Activated T-cell treated with anti-CD3 and anti-CD28 coated beads, Interleukin-2, amount 50 U/mL, for 72 hours (primary cell): ENCODE measurements at regions not wholly inside any gene's neighbourhood (a gene's known extent, or its start where the extent isn't known, plus 50 kb on each side); places are given as distances from the start of the nearest gene placed in this dataset.

Experiments
- ATAC-seq, 2 donors: fragments of 150-1000 bp; cut with Tn5 transposase; replicated peaks in 1 of 2; 2 replicates each; pipeline ENCODE4 v1.10.0; 2021; ENCODE audit warnings: moderate library complexity in 2 of 2, mild to moderate bottlenecking in 1 of 2
- DNase-seq, 2 donors: peaks; one replicate each; pipeline ENCODE4 v3.0.0; 2021 to 2022; ENCODE audit warnings: mixed read lengths in 1 of 2
- H3K27ac Mint-ChIP-seq: one replicate; pipeline ENCODE4 v1.8.0; 2022; ENCODE audit warnings: mild to moderate bottlenecking, moderate library complexity, mixed read lengths
- H3K27me3 Mint-ChIP-seq: one replicate; pipeline ENCODE4 v1.8.0; 2022; ENCODE audit warnings: low read depth, mixed read lengths
- H3K36me3 Mint-ChIP-seq, 2 donors: one replicate each; pipeline ENCODE4 v1.8.0; 2022; ENCODE audit warnings: mixed read lengths in 2 of 2, mild to moderate bottlenecking in 1 of 2; ENCODE audit not compliant: insufficient read depth in 2 of 2
- H3K4me1 Mint-ChIP-seq: one replicate; pipeline ENCODE4 v1.8.0; 2022; ENCODE audit warnings: low read depth, mixed read lengths
- H3K4me3 Mint-ChIP-seq, 2 donors: one replicate each; pipeline ENCODE4 v1.8.0; 2022; ENCODE audit warnings: mild to moderate bottlenecking in 2 of 2, mixed read lengths in 2 of 2, moderate library complexity in 2 of 2
- H3K9me3 Mint-ChIP-seq, 2 donors: one replicate each; pipeline ENCODE4 v1.8.0; 2022; ENCODE audit warnings: mixed read lengths in 2 of 2

- H3K4me3 Mint-ChIP-seq, result no peak overlapping the region
- no peaks in the 10 kb centered on the region for H3K27me3 Mint-ChIP-seq
- DNase-seq (no peak), ATAC-seq (no peak)
- no peaks in the 10 kb centered on the region for H3K4me1 Mint-ChIP-seq
- no peak overlapping the region for H3K27ac Mint-ChIP-seq
- H3K9me3 Mint-ChIP-seq, result no peaks in the 10 kb centered on the region
- no peaks in the 10 kb centered on the region for H3K36me3 Mint-ChIP-seq
Observed at GRCh38 chr1:82646336-82646735, 845.6 kb downstream of the ADGRL2 start.

- no peak for DNase-seq
- H3K9me3 Mint-ChIP-seq, result no peaks in the 10 kb centered on the region
- no peak for ATAC-seq
- H3K4me1 Mint-ChIP-seq, result no peaks in the 10 kb centered on the region
- H3K27me3 Mint-ChIP-seq, result no peaks in the 10 kb centered on the region
- H3K27ac Mint-ChIP-seq, result no peak overlapping the region
- no peaks in the 10 kb centered on the region for H3K36me3 Mint-ChIP-seq
- no peak overlapping the region for H3K4me3 Mint-ChIP-seq
Observed at GRCh38 chr1:82644186-82644915, 843.6 kb downstream of the ADGRL2 start.

GRCh38 chr1:82640352-82640751 lies 839.6 kb downstream of the ADGRL2 start:
- Mint-ChIP-seq H3K36me3 (no peaks in the 10 kb centered on the region), H3K27me3 (no peaks in the 10 kb centered on the region), H3K9me3 (no peaks in the 10 kb centered on the region), H3K27ac (no peak overlapping the region), H3K4me1 (no peaks in the 10 kb centered on the region), H3K4me3 (no peak overlapping the region)
- DNase-seq (no peak), ATAC-seq (no peak)

GRCh38 chr1:82634266-82634665 lies 833.5 kb downstream of the ADGRL2 start:
- no peak for DNase-seq
- ATAC-seq, result no peak
- Mint-ChIP-seq H3K36me3 (no peaks in the 10 kb centered on the region), H3K27ac (no peak overlapping the region), H3K4me3 (no peak overlapping the region), H3K9me3 (peaks cover 0 to 1% of the 10 kb centered on the region in 2 donors), H3K27me3 (no peaks in the 10 kb centered on the region), H3K4me1 (no peaks in the 10 kb centered on the region)

- H3K4me3 Mint-ChIP-seq, result no peak overlapping the region
- no peaks in the 10 kb centered on the region for H3K4me1 Mint-ChIP-seq
- H3K9me3 Mint-ChIP-seq, result peaks cover 0 to 1% of the 10 kb centered on the region in 2 donors
- ATAC-seq (no peak), DNase-seq (no peak)
- H3K27me3 Mint-ChIP-seq, result no peaks in the 10 kb centered on the region
- H3K27ac Mint-ChIP-seq, result no peak overlapping the region
- no peaks in the 10 kb centered on the region for H3K36me3 Mint-ChIP-seq
Observed at GRCh38 chr1:82632155-82632554, 831.4 kb downstream of the ADGRL2 start.

GRCh38 chr1:82628887-82629286 lies 828.2 kb downstream of the ADGRL2 start:
- ATAC-seq (no peak), DNase-seq (no peak)
- Mint-ChIP-seq H3K36me3 (no peaks in the 10 kb centered on the region), H3K4me1 (no peaks in the 10 kb centered on the region), H3K9me3 (peaks cover 3 to 6% of the 10 kb centered on the region in 2 donors), H3K4me3 (no peak overlapping the region), H3K27ac (no peak overlapping the region), H3K27me3 (no peaks in the 10 kb centered on the region)

- no peak for DNase-seq
- no peak overlapping the region for H3K27ac Mint-ChIP-seq
- no peak for ATAC-seq
- H3K27me3 Mint-ChIP-seq, result no peaks in the 10 kb centered on the region
- H3K36me3 Mint-ChIP-seq, result no peaks in the 10 kb centered on the region
- H3K4me1 Mint-ChIP-seq, result no peaks in the 10 kb centered on the region
- H3K4me3 Mint-ChIP-seq, result no peak overlapping the region
- peaks cover 3 to 7% of the 10 kb centered on the region in 2 donors for H3K9me3 Mint-ChIP-seq
Observed at GRCh38 chr1:82625537-82625936, 824.8 kb downstream of the ADGRL2 start.

GRCh38 chr1:82621076-82621475 lies 820.3 kb downstream of the ADGRL2 start:
- H3K36me3 Mint-ChIP-seq, result no peaks in the 10 kb centered on the region
- H3K4me3 Mint-ChIP-seq, result no peak overlapping the region
- no peaks in the 10 kb centered on the region for H3K4me1 Mint-ChIP-seq
- H3K27ac Mint-ChIP-seq, result no peak overlapping the region
- DNase-seq, result no peak
- H3K27me3 Mint-ChIP-seq, result no peaks in the 10 kb centered on the region
- no peak for ATAC-seq
- peaks cover 0 to 2% of the 10 kb centered on the region in 2 donors for H3K9me3 Mint-ChIP-seq

GRCh38 chr1:82614090-82614489 lies 813.4 kb downstream of the ADGRL2 start:
- H3K4me1 Mint-ChIP-seq, result no peaks in the 10 kb centered on the region
- no peaks in the 10 kb centered on the region for H3K27me3 Mint-ChIP-seq
- no peaks in the 10 kb centered on the region for H3K9me3 Mint-ChIP-seq
- no peaks in the 10 kb centered on the region for H3K36me3 Mint-ChIP-seq
- no peak overlapping the region for H3K4me3 Mint-ChIP-seq
- H3K27ac Mint-ChIP-seq, result no peak overlapping the region
- ATAC-seq (no peak), DNase-seq (no peak)

GRCh38 chr1:82612986-82613385 lies 812.3 kb downstream of the ADGRL2 start:
- no peaks in the 10 kb centered on the region for H3K4me1 Mint-ChIP-seq
- H3K9me3 Mint-ChIP-seq, result no peaks in the 10 kb centered on the region
- H3K4me3 Mint-ChIP-seq, result no peak overlapping the region
- ATAC-seq, result no peak
- DNase-seq, result no peak
- no peaks in the 10 kb centered on the region for H3K27me3 Mint-ChIP-seq
- no peaks in the 10 kb centered on the region for H3K36me3 Mint-ChIP-seq
- no peak overlapping the region for H3K27ac Mint-ChIP-seq

- no peak for DNase-seq
- Mint-ChIP-seq H3K4me3 (no peak overlapping the region), H3K27me3 (no peaks in the 10 kb centered on the region), H3K27ac (no peak overlapping the region), H3K36me3 (no peaks in the 10 kb centered on the region), H3K9me3 (peaks cover 0 to 2% of the 10 kb centered on the region in 2 donors), H3K4me1 (no peaks in the 10 kb centered on the region)
- no peak for ATAC-seq
Observed at GRCh38 chr1:82606546-82606945, 805.8 kb downstream of the ADGRL2 start.

- no peak for ATAC-seq
- DNase-seq, result no peak
- Mint-ChIP-seq H3K4me1 (no peaks in the 10 kb centered on the region), H3K36me3 (no peaks in the 10 kb centered on the region), H3K9me3 (peaks cover 0 to 2% of the 10 kb centered on the region in 2 donors), H3K27ac (no peak overlapping the region), H3K4me3 (no peak overlapping the region), H3K27me3 (no peaks in the 10 kb centered on the region)
Observed at GRCh38 chr1:82604524-82604923, 803.8 kb downstream of the ADGRL2 start.

GRCh38 chr1:82600314-82600713 lies 799.6 kb downstream of the ADGRL2 start:
- Mint-ChIP-seq H3K4me1 (no peaks in the 10 kb centered on the region), H3K4me3 (no peak overlapping the region), H3K27me3 (no peaks in the 10 kb centered on the region), H3K36me3 (no peaks in the 10 kb centered on the region), H3K9me3 (no peaks in the 10 kb centered on the region), H3K27ac (no peak overlapping the region)
- ATAC-seq (no peak), DNase-seq (no peak)

GRCh38 chr1:82598812-82599211 lies 798.1 kb downstream of the ADGRL2 start:
- H3K36me3 Mint-ChIP-seq, result no peaks in the 10 kb centered on the region
- ATAC-seq (no peak), DNase-seq (no peak)
- no peak overlapping the region for H3K27ac Mint-ChIP-seq
- H3K4me1 Mint-ChIP-seq, result no peaks in the 10 kb centered on the region
- no peaks in the 10 kb centered on the region for H3K9me3 Mint-ChIP-seq
- no peak overlapping the region for H3K4me3 Mint-ChIP-seq
- no peaks in the 10 kb centered on the region for H3K27me3 Mint-ChIP-seq
